Spleen (tissue), 7 donors: ENCODE measurements at regions not wholly inside any gene's neighbourhood (a gene's known extent, or its start where the extent isn't known, plus 50 kb on each side); places are given as distances from the start of the nearest gene placed in this dataset.

Experiments
- POLR2A ChIP-seq, 3 donors: fragments of 450-650 bp; IDR thresholded peaks; one replicate each; pipeline ENCODE4 v1.5.1; 2017; ENCODE audit warnings: antibody characterized with exemption in 3 of 3, mild to moderate bottlenecking in 1 of 3
- TF ChIP-seq, protein P1 (sequence below), 11 experiments: fragments of 200-600 bp in 7 of 11; fragments of 450-650 bp in 4 of 11; sonication (generic) in 4 of 11; IDR thresholded peaks in 8 of 11; conservative IDR thresholded peaks in 3 of 11; 1 replicate in 7 of 11; 2 replicates in 4 of 11; pipeline versions ENCODE4 v1.4.0 to v1.8.0; 2016 to 2021; ENCODE audit warnings: antibody characterized with exemption in 11 of 11, inconsistent platforms in 4 of 11, mild to moderate bottlenecking in 1 of 11
- donor health status: DM: no; HTN: no; CAD: no; lungs with moderate emphysema.
- donor health status: DM: no; HTN: no; CAD: no.
- donor health status: DM: no; HTN: no; CAD: no.

DNA sequence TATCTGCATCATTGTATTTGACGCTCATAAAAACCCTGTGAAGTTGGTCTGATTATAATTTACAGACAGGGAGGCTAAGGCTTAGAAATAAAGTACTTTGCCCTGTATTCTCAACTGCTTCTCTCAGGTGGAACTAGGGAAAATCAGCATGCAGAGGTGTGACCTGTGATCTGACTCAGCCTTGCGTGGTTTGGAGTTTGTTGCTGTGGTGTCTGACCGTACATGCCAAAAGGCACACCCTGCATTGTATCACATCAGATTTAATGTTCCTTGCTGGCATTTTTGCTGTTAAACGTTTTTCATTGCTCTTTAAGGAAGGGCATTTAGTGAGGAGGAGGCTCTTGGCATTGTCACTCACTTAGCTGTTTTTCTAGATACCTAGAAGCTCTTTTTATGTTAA, 58.8 kb upstream of the C1QTNF9B start:
- TF ChIP-seq, protein P1, sequence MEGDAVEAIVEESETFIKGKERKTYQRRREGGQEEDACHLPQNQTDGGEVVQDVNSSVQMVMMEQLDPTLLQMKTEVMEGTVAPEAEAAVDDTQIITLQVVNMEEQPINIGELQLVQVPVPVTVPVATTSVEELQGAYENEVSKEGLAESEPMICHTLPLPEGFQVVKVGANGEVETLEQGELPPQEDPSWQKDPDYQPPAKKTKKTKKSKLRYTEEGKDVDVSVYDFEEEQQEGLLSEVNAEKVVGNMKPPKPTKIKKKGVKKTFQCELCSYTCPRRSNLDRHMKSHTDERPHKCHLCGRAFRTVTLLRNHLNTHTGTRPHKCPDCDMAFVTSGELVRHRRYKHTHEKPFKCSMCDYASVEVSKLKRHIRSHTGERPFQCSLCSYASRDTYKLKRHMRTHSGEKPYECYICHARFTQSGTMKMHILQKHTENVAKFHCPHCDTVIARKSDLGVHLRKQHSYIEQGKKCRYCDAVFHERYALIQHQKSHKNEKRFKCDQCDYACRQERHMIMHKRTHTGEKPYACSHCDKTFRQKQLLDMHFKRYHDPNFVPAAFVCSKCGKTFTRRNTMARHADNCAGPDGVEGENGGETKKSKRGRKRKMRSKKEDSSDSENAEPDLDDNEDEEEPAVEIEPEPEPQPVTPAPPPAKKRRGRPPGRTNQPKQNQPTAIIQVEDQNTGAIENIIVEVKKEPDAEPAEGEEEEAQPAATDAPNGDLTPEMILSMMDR (IDR thresholded peaks at IDR 0.05 in 8 of 11, conservative IDR thresholded peaks at IDR 0.05 in 3 of 11): no peak
- TF ChIP-seq POLR2A (IDR thresholded peaks at IDR 0.05): no peak
